ENCODE measurements at regions not wholly inside any gene's neighbourhood (a gene's known extent, or its start where the extent isn't known, plus 50 kb on each side); places are given as distances from the start of the nearest gene placed in this dataset.

DNA sequence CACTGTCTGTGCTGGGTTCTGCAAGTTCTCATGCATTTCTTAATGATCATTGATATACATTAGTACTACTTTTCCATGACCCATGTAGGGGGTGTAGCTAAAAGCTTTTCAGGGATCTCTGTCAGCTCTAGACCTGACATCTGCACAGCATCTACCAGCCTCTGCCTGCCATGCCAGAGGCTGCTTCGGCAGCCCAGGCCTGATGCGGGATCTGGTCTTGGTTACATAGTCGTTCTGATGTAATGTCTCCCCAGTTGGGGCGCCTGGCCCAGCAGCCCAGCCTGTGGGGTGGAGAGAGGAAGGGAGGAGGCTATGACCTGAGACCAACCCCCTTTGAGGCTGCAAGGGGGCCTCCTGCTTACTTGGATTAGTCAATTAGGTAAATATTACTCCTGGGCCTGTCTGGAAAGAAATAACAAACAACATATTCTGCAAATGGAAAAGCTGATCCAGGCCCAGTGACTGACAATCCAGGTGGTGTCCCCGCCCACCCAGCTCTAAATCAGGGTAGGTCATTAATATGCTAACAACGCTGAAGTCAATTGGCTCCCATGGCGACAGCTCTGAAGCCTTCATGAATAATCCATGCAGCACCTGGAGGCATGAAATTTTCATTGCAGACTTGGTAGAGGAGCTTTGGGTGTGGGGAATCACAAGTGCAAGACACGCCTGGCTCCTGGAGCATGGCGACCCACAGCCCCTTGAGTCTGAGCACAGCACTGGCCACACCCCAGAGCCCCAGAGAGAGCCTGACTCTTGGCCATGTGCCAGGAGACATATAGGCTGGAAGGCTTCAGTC lies 575.3 kb downstream of the CMPK2 start:
- CTCF ChIA-PET: interaction anchor here (0.6 to 1.2 kb wide), 3 partner anchors 20 to 463 kb away, joined by 3 to 6 read pairs (median 3); no protein-coding TSS in a partner anchor
- Histone ChIP-seq H3K9me2 (no peaks in the 10 kb centered on the region), H3F3A (replicated peaks; ENCODE audit: insufficient read depth) (no peaks in the 10 kb centered on the region), H4K20me1 (ENCODE audit: insufficient read depth) (no peaks in the 10 kb centered on the region), H3K27ac (ENCODE audit: low read depth in 2 of 2, low read length in 1 of 2) (peak overlapping the region in 1 of 2 experiments; percentile 83; a peak in 2 of 4 replicates), H3K4me1 (ENCODE audit: control insufficient read depth in 1 of 2, insufficient read depth in 2 of 2, low read depth in 1 of 2, low read length in 1 of 2) (peaks cover 0 to 17% of the 10 kb centered on the region in 2 experiments; a peak in 1 of 4 replicates), H3K4me2 (no peak overlapping the region), H3K4me3 (ENCODE audit: low read depth in 2 of 2, low read length in 1 of 2) (no peak overlapping the region), H3K36me3 (replicated peaks in 1 of 2; ENCODE audit: control insufficient read depth in 1 of 2, insufficient read depth in 2 of 2, low read length in 1 of 2) (no peaks in the 10 kb centered on the region), H3K9me3 (no peaks in the 10 kb centered on the region), H3K79me2 (ENCODE audit: insufficient read depth) (no peaks in the 10 kb centered on the region), H2AFZ (ENCODE audit: low read depth) (no peak overlapping the region), H3K27me3 (ENCODE audit: insufficient read depth) (no peaks in the 10 kb centered on the region), H3K9ac (no peak overlapping the region)
- peak; percentile 80 for DNase-seq
- TF ChIP-seq SMC3 (IDR thresholded peaks at IDR 0.05; ENCODE audit: low read depth, low read length) (no peak), NRF1 (IDR thresholded peaks at IDR 0.05; ENCODE audit: low read depth, low read length) (no peak), FOSL2 (IDR thresholded peaks at IDR 0.05; ENCODE audit: borderline replicate concordance, low read depth) (no peak), FOXJ3 (CRISPR knock-in tag; IDR thresholded peaks at IDR 0.05) (no peak), YY1 (IDR thresholded peaks at IDR 0.05; ENCODE audit: low read depth) (no peak), FOXM1 (IDR thresholded peaks at IDR 0.05; ENCODE audit: low read depth) (no peak), EP300 (IDR thresholded peaks at IDR 0.05; ENCODE audit: borderline replicate concordance in 1 of 2, low read depth in 1 of 2, low read length in 1 of 2) (peak in 1 of 2 experiments; percentile 86; a peak in 2 of 4 replicates), CHD2 (IDR thresholded peaks at IDR 0.05; ENCODE audit: low read length, partially characterized antibody) (peak; percentile 89), RAD21 (IDR thresholded peaks at IDR 0.05; ENCODE audit: low read length) (peak; percentile 35; the same call in 1 of the 2 replicates), GATA2 (CRISPR knock-in tag; IDR thresholded peaks at IDR 0.05) (no peak; the same call in 1 of the 2 replicates), RXRA (IDR thresholded peaks at IDR 0.05; ENCODE audit: borderline replicate concordance, low read depth) (no peak), RFX5 (IDR thresholded peaks at IDR 0.05; ENCODE audit: low read length) (no peak; the same call in 1 of the 2 replicates), RCOR1 (IDR thresholded peaks at IDR 0.05; ENCODE audit: low read length) (peak; percentile 82), NFIC (IDR thresholded peaks at IDR 0.05; ENCODE audit: borderline replicate concordance) (no peak), EZH2phosphoT487 (IDR thresholded peaks at IDR 0.05; ENCODE audit: borderline replicate concordance, low read depth) (no peak)
- TF ChIP-seq, protein P1, sequence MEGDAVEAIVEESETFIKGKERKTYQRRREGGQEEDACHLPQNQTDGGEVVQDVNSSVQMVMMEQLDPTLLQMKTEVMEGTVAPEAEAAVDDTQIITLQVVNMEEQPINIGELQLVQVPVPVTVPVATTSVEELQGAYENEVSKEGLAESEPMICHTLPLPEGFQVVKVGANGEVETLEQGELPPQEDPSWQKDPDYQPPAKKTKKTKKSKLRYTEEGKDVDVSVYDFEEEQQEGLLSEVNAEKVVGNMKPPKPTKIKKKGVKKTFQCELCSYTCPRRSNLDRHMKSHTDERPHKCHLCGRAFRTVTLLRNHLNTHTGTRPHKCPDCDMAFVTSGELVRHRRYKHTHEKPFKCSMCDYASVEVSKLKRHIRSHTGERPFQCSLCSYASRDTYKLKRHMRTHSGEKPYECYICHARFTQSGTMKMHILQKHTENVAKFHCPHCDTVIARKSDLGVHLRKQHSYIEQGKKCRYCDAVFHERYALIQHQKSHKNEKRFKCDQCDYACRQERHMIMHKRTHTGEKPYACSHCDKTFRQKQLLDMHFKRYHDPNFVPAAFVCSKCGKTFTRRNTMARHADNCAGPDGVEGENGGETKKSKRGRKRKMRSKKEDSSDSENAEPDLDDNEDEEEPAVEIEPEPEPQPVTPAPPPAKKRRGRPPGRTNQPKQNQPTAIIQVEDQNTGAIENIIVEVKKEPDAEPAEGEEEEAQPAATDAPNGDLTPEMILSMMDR (IDR thresholded peaks at IDR 0.05): no peak
- TF ChIP-seq, protein P2, sequence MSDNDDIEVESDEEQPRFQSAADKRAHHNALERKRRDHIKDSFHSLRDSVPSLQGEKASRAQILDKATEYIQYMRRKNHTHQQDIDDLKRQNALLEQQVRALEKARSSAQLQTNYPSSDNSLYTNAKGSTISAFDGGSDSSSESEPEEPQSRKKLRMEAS (IDR thresholded peaks at IDR 0.05; ENCODE audit: low read depth): no peak
- TF ChIP-seq, protein P3, sequence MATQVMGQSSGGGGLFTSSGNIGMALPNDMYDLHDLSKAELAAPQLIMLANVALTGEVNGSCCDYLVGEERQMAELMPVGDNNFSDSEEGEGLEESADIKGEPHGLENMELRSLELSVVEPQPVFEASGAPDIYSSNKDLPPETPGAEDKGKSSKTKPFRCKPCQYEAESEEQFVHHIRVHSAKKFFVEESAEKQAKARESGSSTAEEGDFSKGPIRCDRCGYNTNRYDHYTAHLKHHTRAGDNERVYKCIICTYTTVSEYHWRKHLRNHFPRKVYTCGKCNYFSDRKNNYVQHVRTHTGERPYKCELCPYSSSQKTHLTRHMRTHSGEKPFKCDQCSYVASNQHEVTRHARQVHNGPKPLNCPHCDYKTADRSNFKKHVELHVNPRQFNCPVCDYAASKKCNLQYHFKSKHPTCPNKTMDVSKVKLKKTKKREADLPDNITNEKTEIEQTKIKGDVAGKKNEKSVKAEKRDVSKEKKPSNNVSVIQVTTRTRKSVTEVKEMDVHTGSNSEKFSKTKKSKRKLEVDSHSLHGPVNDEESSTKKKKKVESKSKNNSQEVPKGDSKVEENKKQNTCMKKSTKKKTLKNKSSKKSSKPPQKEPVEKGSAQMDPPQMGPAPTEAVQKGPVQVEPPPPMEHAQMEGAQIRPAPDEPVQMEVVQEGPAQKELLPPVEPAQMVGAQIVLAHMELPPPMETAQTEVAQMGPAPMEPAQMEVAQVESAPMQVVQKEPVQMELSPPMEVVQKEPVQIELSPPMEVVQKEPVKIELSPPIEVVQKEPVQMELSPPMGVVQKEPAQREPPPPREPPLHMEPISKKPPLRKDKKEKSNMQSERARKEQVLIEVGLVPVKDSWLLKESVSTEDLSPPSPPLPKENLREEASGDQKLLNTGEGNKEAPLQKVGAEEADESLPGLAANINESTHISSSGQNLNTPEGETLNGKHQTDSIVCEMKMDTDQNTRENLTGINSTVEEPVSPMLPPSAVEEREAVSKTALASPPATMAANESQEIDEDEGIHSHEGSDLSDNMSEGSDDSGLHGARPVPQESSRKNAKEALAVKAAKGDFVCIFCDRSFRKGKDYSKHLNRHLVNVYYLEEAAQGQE (IDR thresholded peaks at IDR 0.05; ENCODE audit: low read depth, low read length): no peak
- TF ChIP-seq, protein P4, sequence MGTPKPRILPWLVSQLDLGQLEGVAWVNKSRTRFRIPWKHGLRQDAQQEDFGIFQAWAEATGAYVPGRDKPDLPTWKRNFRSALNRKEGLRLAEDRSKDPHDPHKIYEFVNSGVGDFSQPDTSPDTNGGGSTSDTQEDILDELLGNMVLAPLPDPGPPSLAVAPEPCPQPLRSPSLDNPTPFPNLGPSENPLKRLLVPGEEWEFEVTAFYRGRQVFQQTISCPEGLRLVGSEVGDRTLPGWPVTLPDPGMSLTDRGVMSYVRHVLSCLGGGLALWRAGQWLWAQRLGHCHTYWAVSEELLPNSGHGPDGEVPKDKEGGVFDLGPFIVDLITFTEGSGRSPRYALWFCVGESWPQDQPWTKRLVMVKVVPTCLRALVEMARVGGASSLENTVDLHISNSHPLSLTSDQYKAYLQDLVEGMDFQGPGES (IDR thresholded peaks at IDR 0.05; ENCODE audit: low read depth, low read length): no peak
- 23% methylated on average over 7 of the region's 9 CpGs for WGBS (ENCODE audit: low lambda C conversion rate)
- POLR2A ChIA-PET: interaction anchor here (0.6 to 0.8 kb wide), 2 partner anchors 304 to 357 kb away, joined by 3 read pairs; no protein-coding TSS in a partner anchor

All from SK-N-SH (cell line).